ENCODE measurements at regions not wholly inside any gene's neighbourhood (a gene's known extent, or its start where the extent isn't known, plus 50 kb on each side); places are given as distances from the start of the nearest gene placed in this dataset.

DNA sequence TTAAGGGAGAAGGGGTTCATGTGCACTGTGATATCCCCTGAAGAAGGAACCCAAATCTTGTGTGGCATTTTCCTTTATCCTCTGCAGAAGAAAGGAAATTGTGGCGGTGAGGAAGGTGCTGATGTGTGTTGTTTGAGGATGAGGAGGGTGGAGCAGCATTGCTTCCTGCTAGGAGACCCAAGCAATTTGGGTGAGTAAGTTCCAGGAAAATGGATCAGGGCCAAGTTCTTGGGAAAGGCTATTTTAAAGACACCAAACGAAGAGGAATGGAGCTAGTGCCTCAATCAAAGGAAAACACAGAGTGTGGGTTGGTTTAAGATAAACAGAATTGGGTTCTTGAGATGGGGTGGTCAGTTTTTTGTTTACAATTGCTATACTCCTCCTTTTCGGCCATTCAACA, 86.7 kb upstream of the MARK1 start:
- intact Hi-C loops (cut with DNase I; ENCODE audit: low total_unique reads) = no loop called here
- H3K9me3 ChIP-seq = peaks cover 0 to 6% of the 10 kb centered on the region in 2 donors
- TF ChIP-seq, protein P1, sequence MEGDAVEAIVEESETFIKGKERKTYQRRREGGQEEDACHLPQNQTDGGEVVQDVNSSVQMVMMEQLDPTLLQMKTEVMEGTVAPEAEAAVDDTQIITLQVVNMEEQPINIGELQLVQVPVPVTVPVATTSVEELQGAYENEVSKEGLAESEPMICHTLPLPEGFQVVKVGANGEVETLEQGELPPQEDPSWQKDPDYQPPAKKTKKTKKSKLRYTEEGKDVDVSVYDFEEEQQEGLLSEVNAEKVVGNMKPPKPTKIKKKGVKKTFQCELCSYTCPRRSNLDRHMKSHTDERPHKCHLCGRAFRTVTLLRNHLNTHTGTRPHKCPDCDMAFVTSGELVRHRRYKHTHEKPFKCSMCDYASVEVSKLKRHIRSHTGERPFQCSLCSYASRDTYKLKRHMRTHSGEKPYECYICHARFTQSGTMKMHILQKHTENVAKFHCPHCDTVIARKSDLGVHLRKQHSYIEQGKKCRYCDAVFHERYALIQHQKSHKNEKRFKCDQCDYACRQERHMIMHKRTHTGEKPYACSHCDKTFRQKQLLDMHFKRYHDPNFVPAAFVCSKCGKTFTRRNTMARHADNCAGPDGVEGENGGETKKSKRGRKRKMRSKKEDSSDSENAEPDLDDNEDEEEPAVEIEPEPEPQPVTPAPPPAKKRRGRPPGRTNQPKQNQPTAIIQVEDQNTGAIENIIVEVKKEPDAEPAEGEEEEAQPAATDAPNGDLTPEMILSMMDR (IDR thresholded peaks at IDR 0.05) = no peak
- TF ChIP-seq POLR2AphosphoS5 (IDR thresholded peaks at IDR 0.05) (no peak), POLR2A (IDR thresholded peaks at IDR 0.05) (no peak)
- H3K27me3 ChIP-seq = no peaks in the 10 kb centered on the region
- no peak overlapping the region for H3K4me3 ChIP-seq
- no peak for DNase-seq (ENCODE audit: low spot score in 2 of 2)
- H3K27ac ChIP-seq = no peak overlapping the region
- H3K36me3 ChIP-seq = no peaks in the 10 kb centered on the region
- H3K4me1 ChIP-seq = no peaks in the 10 kb centered on the region

- DNase-seq (ENCODE audit: low spot score in 2 of 2) = no peak
- TF ChIP-seq, protein P1 (IDR thresholded peaks at IDR 0.05) = no peak
- TF ChIP-seq POLR2AphosphoS5 (IDR thresholded peaks at IDR 0.05) = no peak
- no peak for TF ChIP-seq POLR2A (IDR thresholded peaks at IDR 0.05)
- Histone ChIP-seq H3K4me3 (no peak overlapping the region), H3K27ac (no peak overlapping the region), H3K36me3 (no peaks in the 10 kb centered on the region), H3K27me3 (no peaks in the 10 kb centered on the region), H3K9me3 (no peaks in the 10 kb centered on the region), H3K4me1 (no peaks in the 10 kb centered on the region)
- intact Hi-C loops (cut with DNase I; ENCODE audit: low total_unique reads) = no loop called here
These were observed 89.2 kb upstream of the MARK1 start for GRCh38 chr1:220438741-220439140.

DNA sequence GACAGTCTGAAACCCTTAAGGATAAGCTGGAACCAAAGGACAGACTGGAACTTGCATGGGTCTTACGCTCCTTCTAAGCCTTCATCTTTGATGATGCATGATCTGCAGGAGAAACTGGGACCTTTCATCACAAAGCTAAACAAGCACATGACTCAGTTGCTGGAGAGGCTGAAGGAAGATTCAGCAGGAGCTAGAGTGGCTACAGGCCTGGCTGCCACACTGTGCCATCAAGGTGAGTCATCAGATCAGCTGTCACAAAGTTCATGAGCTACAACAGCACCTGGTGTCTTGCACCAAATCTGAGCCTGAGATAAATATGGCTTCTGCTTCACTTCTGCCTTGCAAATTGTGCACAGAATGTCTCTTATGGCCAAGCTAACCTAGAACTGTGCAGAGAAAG, 95.5 kb upstream of the MARK1 start:
- Histone ChIP-seq H3K27ac (no peak overlapping the region), H3K4me1 (no peaks in the 10 kb centered on the region), H3K27me3 (no peaks in the 10 kb centered on the region), H3K4me3 (no peak overlapping the region), H3K9me3 (no peaks in the 10 kb centered on the region), H3K36me3 (no peaks in the 10 kb centered on the region)
- intact Hi-C loops (cut with DNase I; ENCODE audit: low total_unique reads) = no loop called here
- TF ChIP-seq POLR2A (IDR thresholded peaks at IDR 0.05) (no peak), POLR2AphosphoS5 (IDR thresholded peaks at IDR 0.05) (no peak)
- TF ChIP-seq, protein P1 (IDR thresholded peaks at IDR 0.05) = no peak
- DNase-seq (ENCODE audit: low spot score in 2 of 2) = no peak

DNA sequence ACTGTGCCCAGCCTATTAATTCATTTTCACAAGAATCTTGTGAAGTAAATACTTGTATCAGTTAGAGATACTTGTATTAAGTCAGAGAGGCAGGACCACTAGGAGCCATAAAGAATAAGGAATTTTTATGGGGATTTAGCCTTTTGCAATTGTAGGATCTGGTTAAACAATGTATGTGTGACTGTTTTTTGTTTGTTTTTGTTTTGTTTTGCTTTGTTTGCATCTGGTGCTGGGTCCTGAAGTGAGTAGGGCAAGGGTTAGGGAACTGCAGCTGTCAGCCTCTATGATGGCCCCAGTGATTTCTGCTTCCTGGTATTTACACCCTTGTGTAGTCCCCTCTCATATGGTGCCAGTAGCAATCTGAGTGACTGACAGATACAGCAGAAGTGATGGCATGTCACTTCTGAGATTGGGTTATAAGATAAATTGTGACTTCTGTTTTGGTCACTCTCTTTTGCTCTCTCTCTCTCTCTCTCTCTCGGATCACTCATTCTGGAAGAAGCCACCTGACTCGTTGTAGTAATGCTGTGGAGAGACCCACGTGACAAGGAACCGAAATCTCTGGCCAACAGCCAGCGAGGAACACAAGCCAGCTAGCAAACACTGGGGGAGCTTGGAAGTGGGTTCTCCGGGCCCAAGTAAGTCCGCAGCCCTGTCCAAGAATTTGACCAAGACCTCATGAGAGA, 96.2 kb upstream of the MARK1 start:
- H3K9me3 ChIP-seq = no peaks in the 10 kb centered on the region
- intact Hi-C loops (cut with DNase I; ENCODE audit: low total_unique reads) = no loop called here
- TF ChIP-seq POLR2A (IDR thresholded peaks at IDR 0.05) (no peak), POLR2AphosphoS5 (IDR thresholded peaks at IDR 0.05) (no peak)
- TF ChIP-seq, protein P1 (IDR thresholded peaks at IDR 0.05) = no peak
- H3K36me3 ChIP-seq = no peaks in the 10 kb centered on the region
- H3K27me3 ChIP-seq = no peaks in the 10 kb centered on the region
- H3K4me3 ChIP-seq = no peak overlapping the region
- no peak for DNase-seq (ENCODE audit: low spot score in 2 of 2)
- H3K27ac ChIP-seq = no peak overlapping the region
- H3K4me1 ChIP-seq = no peaks in the 10 kb centered on the region

DNA sequence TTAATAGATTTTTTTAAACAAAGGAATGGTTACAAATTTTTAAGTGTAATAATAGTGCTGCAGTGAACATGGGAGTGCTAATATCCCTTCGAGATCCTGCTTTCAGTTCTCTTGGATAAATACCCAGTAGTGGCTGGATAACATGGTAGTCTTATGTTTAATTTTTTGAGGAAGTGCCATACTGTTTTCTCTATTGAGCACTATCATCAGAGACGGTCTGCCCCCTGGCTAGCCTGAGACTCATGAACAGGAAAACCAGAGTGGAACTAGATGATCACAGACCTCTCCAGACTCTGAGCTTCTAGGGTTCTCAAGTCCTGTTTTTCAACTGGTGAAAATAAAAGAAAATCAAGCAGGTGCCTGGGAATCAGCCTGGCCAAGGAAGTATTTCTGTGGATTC, 97.3 kb upstream of the MARK1 start:
- Histone ChIP-seq H3K4me1 (no peaks in the 10 kb centered on the region), H3K27ac (no peak overlapping the region), H3K9me3 (no peaks in the 10 kb centered on the region), H3K4me3 (no peak overlapping the region), H3K36me3 (no peaks in the 10 kb centered on the region), H3K27me3 (no peaks in the 10 kb centered on the region)
- TF ChIP-seq, protein P1 (IDR thresholded peaks at IDR 0.05) = no peak
- TF ChIP-seq POLR2AphosphoS5 (IDR thresholded peaks at IDR 0.05) (no peak), POLR2A (IDR thresholded peaks at IDR 0.05) (no peak)
- intact Hi-C loops (cut with DNase I; ENCODE audit: low total_unique reads) = no loop called here
- no peak for DNase-seq (ENCODE audit: low spot score in 2 of 2)
